ENCODE measurements at regions not wholly inside any gene's neighbourhood (a gene's known extent, or its start where the extent isn't known, plus 50 kb on each side); places are given as distances from the start of the nearest gene placed in this dataset.
A peak's percentile ranks its signal among the peaks of the same experiment; 100 is the strongest.

DNA sequence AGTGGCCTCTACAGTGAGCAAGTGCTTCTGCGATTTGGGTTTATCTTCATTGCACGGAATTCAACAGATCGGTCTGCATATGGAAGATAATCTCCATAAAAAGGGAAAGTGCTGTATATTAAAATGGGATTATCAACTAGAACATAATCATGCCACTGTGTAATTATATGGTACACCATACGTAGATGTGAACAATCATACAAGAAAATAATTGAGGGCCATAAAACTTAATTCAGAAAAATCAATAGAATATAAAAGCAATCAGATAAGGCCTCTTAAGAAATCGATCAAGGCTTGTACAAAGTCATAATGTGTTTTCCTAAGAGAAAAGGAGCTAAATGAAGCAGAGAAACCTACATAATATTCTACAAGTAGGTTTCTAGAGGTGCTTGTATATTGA lies 157.5 kb upstream of the MGMT start:
- no peak for DNase-seq

DNA sequence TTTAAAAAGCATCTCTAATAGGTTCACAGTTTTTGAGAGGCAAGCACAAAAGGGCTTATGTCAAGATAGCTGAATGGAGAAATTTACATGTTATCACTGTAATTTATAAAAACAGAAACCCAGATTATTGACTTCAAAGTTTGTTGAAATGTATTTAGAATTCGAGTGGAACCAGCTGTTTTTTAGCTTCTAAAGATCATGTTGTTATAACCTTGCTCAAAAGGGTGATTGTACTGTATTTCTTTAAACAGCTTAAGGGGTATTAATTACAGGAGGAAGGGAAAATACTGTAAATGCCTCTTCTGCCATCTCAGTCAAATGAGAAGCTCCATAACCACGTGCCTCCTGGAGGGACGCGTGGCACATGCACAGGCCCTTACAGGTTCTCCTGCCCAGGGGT lies 156.2 kb upstream of the MGMT start:
- DNase-seq: no peak

DNA sequence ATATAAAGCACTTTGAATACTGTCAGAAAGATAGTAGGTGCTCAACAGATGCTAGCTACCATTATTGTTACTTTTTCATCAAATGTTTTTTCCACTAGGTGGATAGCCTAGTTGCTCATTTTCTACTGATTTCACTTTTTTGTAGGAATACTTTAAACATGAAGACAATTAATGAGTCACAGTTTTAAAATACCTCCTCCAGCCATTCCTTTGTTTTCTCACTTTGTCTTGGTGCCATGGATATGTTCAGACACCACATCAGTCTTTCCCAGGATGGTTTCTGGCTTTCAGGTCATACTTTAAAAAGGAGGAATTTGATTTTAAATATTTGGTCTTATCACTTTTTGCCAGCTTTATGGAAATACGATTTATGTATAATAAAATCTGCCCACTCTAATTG lies 147.1 kb upstream of the MGMT start:
- no peak for DNase-seq

DNA sequence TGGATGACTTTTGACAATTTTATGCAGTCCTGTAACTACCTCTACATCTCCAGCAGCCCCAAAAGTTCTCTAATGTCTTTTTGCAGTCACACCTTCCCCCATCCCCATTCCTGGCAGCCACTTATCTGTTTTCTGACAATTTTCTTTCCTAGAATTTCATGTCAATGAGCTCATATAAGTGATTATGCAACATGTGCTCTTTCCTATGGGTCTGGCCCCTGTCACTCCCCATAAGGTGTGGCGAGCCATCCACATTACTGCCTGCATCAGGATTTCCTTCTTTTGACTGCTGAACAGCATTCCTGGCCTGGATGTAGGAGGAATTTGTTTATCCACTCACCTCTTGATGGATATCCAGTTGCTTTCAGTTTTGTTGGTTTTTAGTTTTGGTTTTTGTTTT lies 146.7 kb upstream of the MGMT start:
- DNase-seq: no peak

DNA sequence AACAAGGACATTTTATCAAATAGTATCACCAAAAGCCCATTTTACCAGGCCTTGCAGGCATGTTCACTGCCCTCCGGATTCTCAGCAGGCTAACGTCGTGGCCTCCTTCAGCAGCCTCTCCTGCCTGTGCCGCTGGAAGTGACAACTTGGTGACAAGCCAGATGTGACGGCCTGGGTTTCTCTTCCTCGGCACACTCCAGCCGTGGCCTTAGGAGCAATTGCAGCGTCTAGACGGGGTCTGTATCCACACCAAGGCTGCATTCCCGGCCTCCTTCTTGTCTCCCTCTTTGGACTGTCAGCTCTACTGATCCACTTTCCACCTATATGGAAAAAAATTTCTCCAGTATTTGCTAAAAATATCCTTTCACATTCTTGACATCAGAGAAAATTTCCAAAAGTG lies 145.3 kb upstream of the MGMT start:
- no peak for DNase-seq

DNA sequence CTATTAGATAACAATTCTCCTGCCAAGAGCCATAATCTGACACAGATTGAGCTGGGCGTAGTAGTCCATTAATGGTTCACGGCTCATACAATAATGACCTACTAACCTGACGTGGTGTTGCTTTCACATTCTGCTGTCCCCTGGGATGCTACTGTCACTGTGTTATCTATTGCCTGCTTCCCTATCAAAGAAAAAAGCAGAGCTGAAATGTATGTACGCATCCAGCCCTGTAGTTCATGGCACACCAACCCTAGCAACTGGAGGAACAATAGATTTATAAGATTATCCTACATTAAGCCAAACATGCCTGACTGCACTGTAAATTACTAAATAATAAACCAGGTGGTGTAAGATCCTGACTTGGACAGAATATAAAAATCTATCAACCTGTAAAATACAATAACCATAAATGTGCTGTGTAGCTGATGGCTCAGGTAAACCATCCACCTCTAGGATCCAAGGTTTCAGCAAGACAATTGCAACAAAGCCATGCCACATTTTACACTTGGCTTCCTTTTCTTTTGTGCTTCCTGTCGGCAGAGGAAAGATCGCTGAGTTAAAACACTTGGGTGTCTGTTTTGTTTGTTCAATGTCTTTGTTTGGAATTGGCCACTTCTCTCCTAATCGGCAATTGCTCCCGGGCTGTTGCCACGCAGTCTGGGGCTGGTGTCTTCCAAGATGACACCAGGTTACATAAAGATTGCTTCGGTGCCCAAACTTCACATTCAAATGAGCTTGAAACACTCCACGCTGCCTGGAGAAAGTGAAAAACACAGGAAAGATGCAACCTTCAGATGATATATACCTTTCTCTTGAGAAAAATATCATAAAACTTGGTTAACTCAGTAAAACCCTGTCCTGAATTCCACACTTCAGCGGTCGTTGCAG lies 143.9 kb upstream of the MGMT start:
- no peak for DNase-seq

DNA sequence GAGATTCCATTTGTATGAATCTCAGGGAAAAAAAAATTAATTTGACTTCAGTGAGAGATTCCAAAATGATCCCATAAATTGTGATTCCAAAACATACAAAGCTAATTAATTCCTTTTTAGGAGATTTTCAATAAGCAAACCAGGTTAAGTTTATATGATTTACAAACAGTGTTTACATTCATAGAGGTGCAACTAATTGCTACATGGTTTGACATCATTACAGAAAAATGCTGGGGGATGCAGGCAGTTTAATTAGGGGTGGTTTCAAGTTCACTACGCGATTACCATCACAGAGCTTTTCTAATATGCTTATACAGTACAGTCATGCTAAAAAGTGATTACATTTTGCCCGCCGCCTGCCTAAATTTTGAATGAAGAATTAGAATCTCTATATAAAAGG lies 143.2 kb upstream of the MGMT start:
- DNase-seq: no peak

DNA sequence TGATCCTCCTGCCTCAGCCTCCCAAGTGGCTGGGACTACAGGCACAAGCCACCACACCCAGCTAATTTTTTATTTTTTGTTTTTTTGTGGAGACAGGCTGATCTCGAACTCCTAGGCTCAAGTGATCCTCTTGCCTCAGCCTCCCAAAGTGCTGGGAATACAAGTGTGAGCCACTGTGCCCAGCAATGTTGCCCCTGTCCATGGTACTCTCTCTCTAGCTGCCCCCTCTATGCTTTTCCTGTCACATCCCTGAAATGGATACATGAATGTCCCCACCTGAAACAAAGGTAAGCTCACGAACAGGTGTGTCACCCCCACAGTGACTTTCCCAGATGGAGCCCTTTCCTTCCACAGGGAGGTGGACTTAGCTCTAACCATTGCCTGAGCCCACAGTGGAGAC lies 141.1 kb upstream of the MGMT start:
- DNase-seq: no peak

DNA sequence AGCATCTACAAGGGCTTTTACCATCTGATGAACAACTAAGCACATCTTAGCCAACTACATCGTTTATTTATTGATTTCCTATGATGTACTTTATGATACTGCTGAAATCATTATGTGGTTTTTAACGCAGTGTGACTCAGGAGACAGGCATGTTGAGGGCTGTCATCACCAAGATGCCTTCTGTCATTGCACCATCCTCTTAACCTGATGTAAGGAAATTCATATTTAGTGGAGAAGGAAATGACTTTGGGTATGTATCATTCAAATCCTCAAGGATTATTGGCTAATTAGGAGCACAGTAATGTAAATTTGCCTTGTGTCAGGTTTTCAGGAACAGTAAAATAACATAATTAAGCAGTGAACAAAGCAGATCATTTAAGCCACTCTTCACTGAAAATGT lies 138.5 kb upstream of the MGMT start:
- DNase-seq: no peak

DNA sequence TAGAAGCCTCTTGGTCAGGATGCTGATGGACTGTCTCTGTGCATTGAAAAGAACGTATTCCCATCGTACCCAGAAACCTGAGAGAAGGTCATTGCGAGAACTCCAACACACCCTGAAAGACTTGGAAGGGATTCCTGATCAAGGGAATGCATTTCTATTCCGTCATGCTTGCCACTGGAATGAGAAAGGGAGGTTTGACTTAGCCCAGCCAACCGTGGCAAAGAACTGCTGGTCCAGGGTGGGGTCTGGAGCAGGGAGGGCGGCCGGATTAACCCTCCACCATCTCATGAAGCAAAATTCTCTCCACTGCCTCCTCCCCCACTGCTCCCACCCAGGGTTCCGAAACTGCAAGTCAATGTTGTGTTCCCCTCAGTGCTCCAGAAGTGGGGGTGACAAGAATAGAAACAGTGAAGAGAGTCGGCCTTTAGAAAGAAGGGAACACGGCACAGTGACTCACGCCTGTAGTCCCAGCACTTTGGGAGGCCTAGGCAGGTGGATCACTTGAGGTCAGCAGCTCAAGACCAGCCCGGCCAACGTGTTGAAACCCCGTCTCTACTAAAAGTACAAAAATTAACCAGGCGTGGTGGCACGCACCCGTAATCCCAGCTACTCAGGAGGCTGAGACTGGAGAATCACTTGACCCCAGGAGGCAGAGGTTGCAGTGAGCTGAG lies 137.5 kb upstream of the MGMT start:
- no peak for DNase-seq

DNA sequence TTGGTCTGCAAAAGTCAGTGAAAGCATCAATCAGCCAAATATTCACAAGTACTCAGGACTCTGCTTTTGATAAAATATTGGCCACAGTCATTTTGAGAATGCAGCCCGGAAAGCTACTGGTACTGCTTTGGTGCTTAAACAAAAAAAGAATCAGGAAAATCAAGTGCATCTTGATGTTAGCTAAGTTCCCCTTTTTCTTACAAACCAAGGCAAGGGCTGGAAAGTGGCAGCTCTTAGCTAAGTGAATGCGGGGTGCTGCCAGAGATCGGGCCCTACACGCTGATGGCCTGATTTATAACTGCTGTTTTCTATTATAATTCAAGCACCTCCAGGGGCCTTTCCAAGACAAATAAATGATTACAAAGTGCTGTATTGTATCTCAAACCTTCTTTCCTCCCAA lies 136.8 kb upstream of the MGMT start:
- no peak for DNase-seq

DNA sequence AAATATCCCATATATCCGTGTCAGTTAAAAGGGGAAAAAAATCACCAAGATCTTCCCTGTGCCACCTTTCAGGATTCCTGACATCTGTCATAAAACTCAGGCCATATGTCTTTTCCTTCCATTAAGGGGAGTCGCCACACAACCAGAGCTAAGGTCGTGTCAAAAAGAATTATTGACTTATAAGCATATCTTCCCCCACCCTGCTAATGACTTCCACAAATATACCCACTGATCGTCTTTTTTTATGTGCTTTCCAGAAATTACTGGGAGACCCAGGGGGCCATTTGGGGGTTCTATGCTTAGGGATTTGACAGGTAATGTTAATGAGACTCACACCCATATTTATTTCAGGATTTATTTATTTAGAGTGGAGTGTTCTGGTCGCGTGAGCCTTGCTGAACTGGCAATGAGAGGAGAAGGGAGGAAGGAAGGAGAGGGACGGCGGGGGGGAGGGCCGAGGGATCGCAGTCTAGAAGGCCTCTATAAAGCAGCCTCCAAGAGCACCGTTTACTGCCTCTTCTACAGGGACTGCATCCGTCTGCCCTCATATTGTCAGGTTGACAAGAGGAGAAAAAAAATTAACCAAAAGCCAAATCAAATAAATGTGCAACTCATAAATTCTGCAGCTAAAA lies 135.7 kb upstream of the MGMT start:
- DNase-seq: no peak

DNA sequence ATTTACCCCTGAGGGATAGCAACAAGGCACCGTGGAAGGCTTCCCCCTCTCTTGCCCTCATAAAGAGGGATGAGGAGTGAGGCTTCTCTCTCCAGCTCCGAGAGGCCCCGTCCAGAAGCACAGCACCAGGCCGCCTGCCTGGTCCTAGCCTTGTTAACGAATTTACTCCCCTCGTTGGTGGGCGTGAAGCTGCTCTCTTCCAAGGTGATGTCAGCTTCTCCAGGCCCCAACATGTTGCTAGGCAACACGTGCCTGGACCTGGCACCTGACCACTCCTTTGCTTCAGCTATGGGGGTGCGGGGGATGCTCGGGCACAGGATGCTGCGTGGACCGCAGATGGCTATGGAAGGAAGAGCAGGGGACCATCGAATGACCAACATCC lies 135.2 kb upstream of the MGMT start:
- no peak for DNase-seq

DNA sequence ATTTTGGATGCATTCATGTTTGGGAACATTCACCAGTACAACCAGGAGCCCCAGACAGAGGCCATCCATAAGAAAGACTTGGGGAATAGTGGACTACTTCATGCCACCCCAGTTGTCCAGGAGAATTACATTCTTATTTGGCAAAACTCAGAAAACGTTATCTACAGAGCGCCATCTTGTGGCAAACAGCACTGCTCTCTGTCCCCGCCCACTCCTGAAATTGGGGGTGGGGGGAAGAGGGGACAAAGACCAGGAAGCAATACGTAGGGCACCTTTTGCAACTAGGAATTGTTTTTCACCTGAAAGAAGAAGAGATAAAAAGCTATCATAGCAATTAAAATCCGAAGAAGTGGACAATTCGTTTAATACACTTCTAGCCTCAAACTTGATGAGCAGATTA lies 134.6 kb upstream of the MGMT start:
- DNase-seq: peak in 1 of 5 experiments; percentile 47

DNA sequence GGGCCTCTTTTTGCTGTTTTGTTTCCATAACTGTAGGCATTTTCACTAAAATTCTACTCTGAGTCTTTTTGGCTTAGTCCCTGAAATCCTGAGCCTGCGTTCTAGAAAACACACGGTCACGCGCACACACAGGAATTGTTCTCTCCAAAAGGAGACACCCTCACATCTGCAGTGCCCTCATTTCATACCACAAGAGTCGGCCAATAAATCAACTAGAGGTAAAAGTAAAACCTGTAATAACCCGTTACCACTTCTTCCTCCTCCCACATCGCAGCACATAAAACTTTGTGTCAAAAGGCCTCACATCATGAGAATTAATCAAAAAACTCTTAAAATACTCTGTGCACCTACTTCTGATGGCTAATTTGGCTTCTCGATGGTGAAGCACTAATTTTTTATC lies 133.3 kb upstream of the MGMT start:
- DNase-seq: no peak

DNA sequence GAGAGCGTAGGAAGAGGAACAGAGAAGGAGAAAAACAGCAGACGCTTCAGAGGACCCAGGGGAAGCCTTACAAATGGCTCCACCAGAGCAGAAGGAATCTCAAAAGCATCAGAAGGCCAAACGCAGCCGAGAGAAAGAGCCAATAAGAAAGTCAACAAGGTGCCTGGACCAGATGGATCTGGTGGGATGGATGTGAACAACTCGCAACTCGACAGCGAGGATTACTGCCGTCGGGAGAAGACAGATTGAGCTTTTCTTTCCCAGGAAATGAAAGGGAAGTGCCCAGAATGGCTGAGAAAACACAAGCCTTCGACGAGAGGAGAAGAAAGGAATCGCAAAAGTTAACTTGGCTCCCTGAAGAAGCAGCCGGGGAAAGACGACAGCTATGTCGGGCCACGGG lies 132.8 kb upstream of the MGMT start:
- DNase-seq: no peak

DNA sequence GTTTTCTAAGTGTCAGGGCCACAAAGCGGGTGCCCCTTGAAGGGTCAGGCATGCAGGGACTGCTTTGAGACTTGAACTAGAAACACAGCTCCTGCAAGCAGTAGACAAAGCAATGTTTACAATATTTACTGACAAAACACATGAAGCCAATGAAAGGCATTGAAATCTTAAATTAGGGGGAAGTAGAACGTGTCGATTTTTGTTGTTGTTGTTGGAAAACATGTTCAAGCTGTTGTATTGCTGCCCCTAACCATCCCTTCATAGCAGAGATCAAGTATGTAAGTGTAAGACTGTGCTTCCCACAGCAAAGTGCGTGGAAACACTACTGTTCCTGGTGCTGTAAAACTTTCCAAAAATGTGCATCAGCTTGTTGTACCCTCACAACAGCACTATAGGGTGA lies 131.6 kb upstream of the MGMT start:
- DNase-seq: no peak

DNA sequence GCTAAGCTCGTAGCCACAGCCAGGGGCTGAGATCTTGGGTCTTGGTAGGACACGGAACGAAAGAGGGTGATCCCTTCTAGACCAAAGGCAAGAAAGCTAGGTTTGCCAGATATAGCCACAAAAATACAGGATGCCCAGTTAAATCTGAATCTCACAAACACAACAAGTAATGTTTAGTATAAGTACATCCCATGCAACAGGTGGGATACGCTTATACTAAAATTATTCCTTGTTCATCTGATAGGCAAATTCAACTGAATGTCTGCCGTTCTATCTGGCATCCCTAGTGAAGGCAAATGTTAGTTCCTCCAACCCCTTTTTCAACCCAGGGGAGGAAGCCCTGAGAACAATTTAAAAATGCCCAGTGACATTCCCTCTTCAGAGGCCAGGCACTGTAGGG lies 131.1 kb upstream of the MGMT start:
- no peak for DNase-seq

DNA sequence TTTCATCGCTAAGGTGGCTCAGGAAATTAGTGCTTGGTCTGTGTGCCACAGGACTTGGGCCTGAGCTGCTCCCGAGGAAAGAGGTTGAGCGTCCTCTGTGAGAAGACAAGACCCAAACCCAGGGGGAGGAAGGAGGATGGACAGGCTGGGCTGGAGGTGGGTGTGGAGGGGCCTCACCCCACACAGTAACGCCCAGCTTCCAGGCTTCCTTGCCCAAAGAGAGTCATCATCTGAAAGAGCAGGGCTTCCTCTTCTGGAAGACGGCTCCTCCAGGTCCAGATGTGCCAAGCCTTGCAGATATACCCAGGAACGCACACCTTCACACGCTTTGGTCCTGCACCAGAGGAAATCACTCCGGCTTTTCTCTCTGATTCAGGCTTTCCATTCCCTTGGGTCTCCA lies 127.8 kb upstream of the MGMT start:
- no peak for DNase-seq

DNA sequence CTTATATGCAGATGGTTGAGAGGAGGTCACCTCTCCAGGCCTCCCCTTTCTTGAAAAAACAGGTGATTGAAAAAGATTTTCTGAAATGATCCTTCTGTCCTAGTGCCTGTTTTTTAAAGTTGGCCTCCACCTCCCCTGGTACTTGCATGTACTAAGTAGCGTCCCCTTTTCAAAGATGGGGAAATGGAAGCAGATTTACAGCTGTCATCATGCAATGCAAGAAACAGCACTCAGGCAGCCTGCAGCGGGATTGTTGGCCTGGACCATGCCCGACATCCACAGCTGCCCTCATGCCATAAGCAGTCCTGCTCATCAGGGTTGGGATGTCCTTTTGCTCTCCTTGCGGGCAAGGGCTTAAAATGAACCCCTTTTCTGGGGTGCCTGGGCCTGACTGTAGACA lies 127.2 kb upstream of the MGMT start:
- DNase-seq: no peak

DNA sequence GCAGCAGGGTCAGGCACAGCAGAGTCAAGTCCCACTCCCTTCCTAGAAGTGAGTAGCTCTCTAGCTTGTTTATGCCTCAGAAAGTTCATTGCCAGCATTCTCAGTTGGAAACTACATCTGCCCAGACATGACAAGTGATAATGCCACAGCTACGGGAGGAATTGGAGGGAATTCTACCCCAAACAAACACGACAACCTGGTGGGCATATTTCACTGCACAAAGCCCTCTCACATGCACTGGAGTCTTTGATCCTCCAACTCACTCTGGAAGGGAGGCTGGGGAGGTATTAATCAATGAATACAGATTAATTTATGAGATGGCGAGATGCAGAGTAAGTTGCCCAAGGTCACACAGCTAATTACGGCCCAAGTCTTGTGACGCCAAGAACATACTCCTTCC lies 126.0 kb upstream of the MGMT start:
- DNase-seq: no peak

DNA sequence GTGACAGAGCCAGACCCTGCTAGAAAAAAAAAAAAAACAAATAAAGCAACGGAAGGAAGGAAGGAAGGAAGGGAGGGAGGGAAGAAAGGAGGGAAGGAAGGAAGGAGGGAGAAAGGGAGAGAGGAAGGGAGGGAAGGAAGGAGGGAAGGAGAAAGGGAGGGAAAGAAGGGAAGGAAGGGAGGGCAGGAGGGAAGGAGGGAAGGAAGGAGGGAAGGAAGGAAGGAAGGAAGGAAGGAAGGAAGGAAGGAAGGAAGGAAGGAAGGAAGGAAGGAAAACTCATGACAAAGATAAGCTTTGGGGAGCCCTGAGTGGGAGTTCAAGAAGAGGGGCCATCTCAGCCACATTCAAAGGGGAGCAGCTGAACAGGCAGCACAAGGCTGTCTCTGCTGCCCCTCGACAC lies 124.7 kb upstream of the MGMT start:
- DNase-seq: no peak

DNA sequence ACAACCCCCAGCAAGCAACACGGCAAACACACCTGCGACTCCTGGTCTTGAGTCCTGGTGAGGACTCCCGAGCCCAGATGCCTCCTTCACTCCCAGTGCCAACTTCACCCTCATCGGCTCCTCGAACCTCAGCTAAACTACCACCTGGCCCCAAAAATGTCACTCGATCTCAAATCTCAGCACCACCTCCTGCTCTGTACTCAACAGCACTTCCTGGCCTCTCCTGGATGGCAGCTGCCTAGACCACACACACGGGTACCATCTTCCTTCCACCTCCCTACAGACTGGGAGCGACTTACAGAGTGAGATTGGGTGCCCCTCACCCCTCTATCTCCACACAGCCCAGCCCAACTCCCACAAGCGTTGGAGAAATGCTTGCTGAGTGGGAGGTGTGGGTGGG lies 123.9 kb upstream of the MGMT start:
- no peak for DNase-seq

DNA sequence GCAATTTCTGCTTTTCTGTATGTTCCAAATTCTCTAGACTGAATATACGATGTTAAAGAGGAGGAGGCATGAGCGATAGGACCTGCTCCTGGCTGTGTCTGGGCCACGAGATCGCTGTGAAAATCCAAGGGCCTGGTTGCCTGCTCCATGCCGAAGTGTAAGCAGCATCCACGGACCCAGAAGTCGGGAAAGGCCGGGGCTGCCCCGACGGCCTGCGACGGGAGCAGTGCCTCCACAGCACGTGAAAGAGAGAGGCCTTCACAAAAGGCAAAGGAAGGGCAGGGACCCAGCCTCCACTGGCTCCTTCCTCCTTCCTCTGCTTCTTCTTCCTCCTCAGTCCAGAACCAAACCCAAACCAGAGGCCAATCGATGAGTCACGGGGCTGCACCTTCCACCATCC lies 122.9 kb upstream of the MGMT start:
- no peak for DNase-seq
